ENCODE measurements at regions not wholly inside any gene's neighbourhood (a gene's known extent, or its start where the extent isn't known, plus 50 kb on each side); places are given as distances from the start of the nearest gene placed in this dataset.
"Not testable (repeated sequence)": the region's sequence is repeated elsewhere in the genome, so short reads cannot be mapped to it uniquely, and the experiment has no call there.

GRCh38 chr1:59214248-59215208 is 82.4 kb upstream of the FGGY start:
- DNase-seq (ENCODE audit: low spot score), result no peak

GRCh38 chr1:59215766-59216291 is 81.1 kb upstream of the FGGY start:
- no peak for DNase-seq (ENCODE audit: low spot score)

GRCh38 chr1:59217439-59217838 is 79.5 kb upstream of the FGGY start:
- not testable (repeated sequence) for DNase-seq (ENCODE audit: low spot score)

GRCh38 chr1:59218521-59219236 is 78.2 kb upstream of the FGGY start:
- DNase-seq (ENCODE audit: low spot score), result no peak

- DNase-seq (ENCODE audit: low spot score), result no peak
Observed at GRCh38 chr1:59219916-59220315, 77.0 kb upstream of the FGGY start.

- DNase-seq (ENCODE audit: low spot score), result no peak
Observed at GRCh38 chr1:59220356-59220755, 76.5 kb upstream of the FGGY start.

GRCh38 chr1:59223198-59223597 is 73.7 kb upstream of the FGGY start:
- no peak for DNase-seq (ENCODE audit: low spot score)

- no peak for DNase-seq (ENCODE audit: low spot score)
Observed at GRCh38 chr1:59223989-59224634, 72.8 kb upstream of the FGGY start.

GRCh38 chr1:59225594-59226316 is 71.1 kb upstream of the FGGY start:
- DNase-seq (ENCODE audit: low spot score), result no peak

GRCh38 chr1:59229138-59229537 is 67.8 kb upstream of the FGGY start:
- DNase-seq (ENCODE audit: low spot score), result no peak

GRCh38 chr1:59230622-59231021 is 66.3 kb upstream of the FGGY start:
- no peak for DNase-seq (ENCODE audit: low spot score)

GRCh38 chr1:59232216-59232615 is 64.7 kb upstream of the FGGY start:
- DNase-seq (ENCODE audit: low spot score), result no peak

GRCh38 chr1:59233444-59233843 is 63.5 kb upstream of the FGGY start:
- DNase-seq (ENCODE audit: low spot score), result no peak

GRCh38 chr1:59236721-59237545 is 60.0 kb upstream of the FGGY start:
- no peak for DNase-seq (ENCODE audit: low spot score)

GRCh38 chr1:59237900-59238299 is 59.0 kb upstream of the FGGY start:
- no peak for DNase-seq (ENCODE audit: low spot score)

- DNase-seq (ENCODE audit: low spot score), result no peak
Observed at GRCh38 chr1:59238333-59238934, 58.5 kb upstream of the FGGY start.

- no peak for DNase-seq (ENCODE audit: low spot score)
Observed at GRCh38 chr1:59238993-59239392, 57.9 kb upstream of the FGGY start.

GRCh38 chr1:59241909-59242308 is 55.0 kb upstream of the FGGY start:
- no peak for DNase-seq (ENCODE audit: low spot score)

GRCh38 chr1:59242370-59242769 is 54.5 kb upstream of the FGGY start:
- no peak for DNase-seq (ENCODE audit: low spot score)

- DNase-seq (ENCODE audit: low spot score), result no peak
Observed at GRCh38 chr1:59243550-59243949, 53.3 kb upstream of the FGGY start.
